ENCODE measurements at regions not wholly inside any gene's neighbourhood (a gene's known extent, or its start where the extent isn't known, plus 50 kb on each side); places are given as distances from the start of the nearest gene placed in this dataset.

- no peak for TF ChIP-seq CTCF (IDR thresholded peaks at IDR 0.05; ENCODE audit: poor library complexity, severe bottlenecking)
- TF ChIP-seq MXI1 (conservative IDR thresholded peaks at IDR 0.05; ENCODE audit: poor library complexity, severe bottlenecking): no peak
- no peak for TF ChIP-seq POLR2AphosphoS5 (IDR thresholded peaks at IDR 0.05)
- no peak for TF ChIP-seq SMC3 (conservative IDR thresholded peaks at IDR 0.05; ENCODE audit: poor library complexity)
- no peak for TF ChIP-seq EP300 (conservative IDR thresholded peaks at IDR 0.05; ENCODE audit: poor library complexity, severe bottlenecking)
Measured at GRCh38 chr18:69213842-69214241, 186.8 kb upstream of the DOK6 start.

All from neural cell (in vitro differentiated cells).